IMR-90 (cell line): ENCODE measurements at regions not wholly inside any gene's neighbourhood (a gene's known extent, or its start where the extent isn't known, plus 50 kb on each side); places are given as distances from the start of the nearest gene placed in this dataset.

Experiments used
- ATAC-seq: fragments of 200-7000 bp; cut with Tn5 transposase; 2 replicates; pipeline ENCODE4 v1.9.1; 2020; ENCODE audit warnings: low read depth, mild to moderate bottlenecking, moderate library complexity
- BruUV-seq: library from RNA; stranded (reverse); fragments of 400-500 nt; replicated peaks from 2 replicates; lab custom pipeline; 2021; lab: Mats Ljungman, UMichigan
- CTCF ChIA-PET: fragments of 300-600 bp; formaldehyde crosslinking; extraction: SDS; loops from one replicate; lab custom pipeline; 2021; ENCODE audit warnings: antibody characterized with exemption; lab: Yijun Ruan, JAX
- POLR2A ChIA-PET: fragments of 300-600 bp; sonication (Branson Sonifier 250); formaldehyde crosslinking; loops from one replicate; lab custom pipeline; 2022; ENCODE audit warnings: antibody characterized with exemption; ENCODE audit not compliant: unreplicated experiment; lab: Charles Lee
- DNase-seq: peaks from one replicate; pipeline ENCODE4 v3.0.0; 2013
- H2AFZ ChIP-seq: replicated peaks from 2 replicates; pipeline ENCODE3; 2013; ENCODE audit warnings: low read length, mild to moderate bottlenecking; ENCODE audit not compliant: poor library complexity
- H2AK5ac ChIP-seq: 2 replicates; pipeline ENCODE4 v1.6.1; 2013; ENCODE audit warnings: low read depth, low read length, inconsistent platforms
- H2AK9ac ChIP-seq: replicated peaks from 2 replicates; pipeline ENCODE3; 2013; ENCODE audit warnings: mild to moderate bottlenecking, low read depth, low read length, moderate library complexity; ENCODE audit not compliant: poor library complexity
- H2BK120ac ChIP-seq: 2 replicates; pipeline ENCODE4 v1.6.1; 2013; ENCODE audit warnings: low read depth, low read length, inconsistent platforms
- H2BK15ac ChIP-seq: 3 replicates; pipeline ENCODE4 v1.6.1; 2013; ENCODE audit warnings: low read depth, low read length, inconsistent platforms
- H2BK20ac ChIP-seq: 2 replicates; pipeline ENCODE4 v1.6.1; 2013; ENCODE audit warnings: low read depth, mild to moderate bottlenecking, inconsistent platforms, low read length, moderate library complexity
- H2BK5ac ChIP-seq: 2 replicates; pipeline ENCODE4 v1.6.1; 2013; ENCODE audit warnings: mild to moderate bottlenecking, low read depth, low read length, inconsistent platforms; ENCODE audit not compliant: poor library complexity, severe bottlenecking
- H3K14ac ChIP-seq: replicated peaks from 2 replicates; pipeline ENCODE4 v1.6.1; 2013; ENCODE audit warnings: low read depth, low read length, inconsistent platforms
- H3K18ac ChIP-seq: 2 replicates; pipeline ENCODE4 v1.6.1; 2013; ENCODE audit warnings: low read depth, low read length, control low read depth
- H3K23ac ChIP-seq: 2 replicates; pipeline ENCODE4 v1.6.1; 2013; ENCODE audit warnings: low read depth, low read length, inconsistent platforms
- H3K27ac ChIP-seq: 2 replicates; pipeline ENCODE4 v1.5.1; 2013; ENCODE audit warnings: mild to moderate bottlenecking, control low read depth, low read length; ENCODE audit not compliant: insufficient read depth
- H3K27me3 ChIP-seq: 2 replicates; pipeline ENCODE4 v1.6.1; 2013; ENCODE audit warnings: low read length; ENCODE audit not compliant: control insufficient read depth, insufficient read depth
- H3K36me3 ChIP-seq: 2 replicates; pipeline ENCODE4 v1.6.1; 2013; ENCODE audit warnings: low read length, mixed read lengths; ENCODE audit not compliant: control insufficient read depth, insufficient read depth
- H3K4ac ChIP-seq: 2 replicates; pipeline ENCODE4 v1.6.1; 2013; ENCODE audit warnings: low read depth, low read length, inconsistent platforms
- H3K4me1 ChIP-seq: 2 replicates; pipeline ENCODE4 v1.6.1; 2013; ENCODE audit warnings: low read length, mixed read lengths; ENCODE audit not compliant: control insufficient read depth, insufficient read depth
- H3K4me2 ChIP-seq: 2 replicates; pipeline ENCODE4 v1.6.1; 2013; ENCODE audit warnings: low read depth, mild to moderate bottlenecking, control low read depth, low read length, moderate library complexity
- H3K4me3 ChIP-seq: 2 replicates; pipeline ENCODE4 v1.5.1; 2013; ENCODE audit warnings: low read depth, mild to moderate bottlenecking, control low read depth, low read length, moderate library complexity; ENCODE audit not compliant: insufficient read depth
- H3K56ac ChIP-seq: 2 replicates; pipeline ENCODE4 v1.6.1; 2013; ENCODE audit warnings: low read length, inconsistent platforms; ENCODE audit not compliant: insufficient read depth; ENCODE audit errors: extremely low read depth
- H3K79me1 ChIP-seq, 2 experiments: 2 replicates each; pipeline ENCODE4 v1.6.1; 2013; ENCODE audit warnings: low read length in 2 of 2, inconsistent platforms in 1 of 2, low read depth in 1 of 2
- H3K9ac ChIP-seq: 2 replicates; pipeline ENCODE4 v1.6.1; 2013; ENCODE audit warnings: low read depth, low read length, control low read depth
- H3K9me1 ChIP-seq: 2 replicates; pipeline ENCODE4 v1.6.1; 2013; ENCODE audit warnings: low read length, inconsistent platforms; ENCODE audit not compliant: insufficient read depth
- H3K9me3 ChIP-seq: 2 replicates; pipeline ENCODE4 v1.6.1; 2013; ENCODE audit warnings: low read length; ENCODE audit not compliant: control insufficient read depth, insufficient read depth
- H4K20me1 ChIP-seq: 2 replicates; pipeline ENCODE4 v1.6.1; 2013; ENCODE audit warnings: low read length, inconsistent platforms; ENCODE audit not compliant: insufficient read depth
- H4K5ac ChIP-seq: 2 replicates; pipeline ENCODE4 v1.6.1; 2013; ENCODE audit warnings: mild to moderate bottlenecking, low read depth, low read length, control low read depth
- H4K8ac ChIP-seq, 2 experiments: 2 replicates each; pipeline ENCODE4 v1.6.1; 2013; ENCODE audit warnings: low read depth in 2 of 2, low read length in 2 of 2, control low read depth in 1 of 2, inconsistent platforms in 1 of 2
- H4K91ac ChIP-seq: 2 replicates; pipeline ENCODE4 v1.6.1; 2013; ENCODE audit warnings: low read depth, low read length, inconsistent platforms; ENCODE audit not compliant: insufficient read depth
- BHLHE40 ChIP-seq: fragments of 150-350 bp; IDR thresholded peaks from 2 replicates; pipeline ENCODE4 v1.6.1; 2016; ENCODE audit warnings: mild to moderate bottlenecking, low read depth, low read length
- CHD1 ChIP-seq: IDR thresholded peaks from 2 replicates; pipeline ENCODE4 v1.6.1; 2012; ENCODE audit warnings: low read depth, low read length, improper control_type of control experiment
- MAZ ChIP-seq: IDR thresholded peaks from 2 replicates; pipeline ENCODE4 v1.6.1; 2012; ENCODE audit warnings: low read depth, mild to moderate bottlenecking, low read length, improper control_type of control experiment, moderate library complexity, borderline replicate concordance
- NFE2L2 ChIP-seq: fragments of 150-350 bp; IDR thresholded peaks from 2 replicates; pipeline ENCODE4 v1.6.1; 2016; ENCODE audit warnings: low read depth, mild to moderate bottlenecking, low read length
- RAD21 ChIP-seq: IDR thresholded peaks from 2 replicates; pipeline ENCODE4 v1.6.1; 2012; ENCODE audit warnings: low read length, improper control_type of control experiment
- RFX5 ChIP-seq: IDR thresholded peaks from 2 replicates; pipeline ENCODE4 v1.8.0; 2012; ENCODE audit warnings: low read depth, mild to moderate bottlenecking, low read length, moderate library complexity
- SMC3 ChIP-seq: fragments of 150-350 bp; IDR thresholded peaks from 2 replicates; pipeline ENCODE4 v1.6.1; 2016; ENCODE audit warnings: low read depth, mild to moderate bottlenecking, antibody characterized with exemption, low read length, moderate library complexity
- WGBS, 2 experiments: methylation state at CpG; one replicate each; pipeline versions ENCODE4 v1.1.5 to v1.1.7; 2013; ENCODE audit warnings: missing lambda C conversion rate in 2 of 2; ENCODE audit not compliant: insufficient read length in 1 of 2; ENCODE audit errors: extremely low coverage in 2 of 2; 5-methylcytosine and 5-hydroxymethylcytosine counted together
- dilution Hi-C: fragments of 300-500 bp; cut with HindIII; formaldehyde crosslinking; loops from one replicate; pipeline ENCODE4 v1.14.3; 2018; ENCODE audit warnings: low sequenced_read_pairs; ENCODE audit not compliant: unreplicated experiment
- in situ Hi-C: fragments of 300-500 bp; cut with MboI; formaldehyde crosslinking; loops from 3 replicates; pipeline ENCODE4 v1.14.3; 2019; ENCODE audit warnings: low sequenced_read_pairs, inconsistent platforms, mixed read lengths
- intact Hi-C: fragments of 100-400 bp; cut with micrococcal nuclease; formaldehyde crosslinking; loops from 2 replicates; pipeline ENCODE4 v1.10.0; 2022
- TF ChIP-seq, protein P1 (sequence below): conservative IDR thresholded peaks from 2 replicates; pipeline ENCODE4 v1.5.1; 2012; ENCODE audit warnings: mild to moderate bottlenecking, low read depth, low read length, improper control_type of control experiment

DNA sequence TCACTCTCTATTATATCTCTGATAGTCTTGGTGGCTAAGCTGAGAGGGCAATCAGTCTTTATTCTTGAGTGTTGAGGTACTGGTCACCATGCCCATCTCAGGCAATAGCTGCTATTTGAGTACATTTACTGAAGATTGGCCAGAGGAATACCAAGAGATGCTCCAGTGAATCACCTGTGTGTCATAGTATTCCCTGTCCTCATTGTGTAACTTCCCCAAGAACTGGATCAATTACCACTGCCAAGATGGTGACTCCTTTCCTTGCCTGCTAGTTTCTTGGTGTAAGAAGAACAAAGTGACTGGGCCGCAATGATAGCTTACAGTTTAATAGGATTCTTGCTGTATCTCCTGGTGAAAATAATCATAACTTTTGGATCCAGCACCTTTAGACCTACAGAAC is 418.7 kb upstream of the KIF2A start:
- Histone ChIP-seq H4K20me1 (no peaks in the 10 kb centered on the region), H4K91ac (no peak overlapping the region), H3K4ac (no peak overlapping the region), H2AK9ac (no peak overlapping the region), H3K14ac (no peak overlapping the region), H3K18ac (no peak overlapping the region), H2BK15ac (no peak overlapping the region), H3K27ac (no peak overlapping the region), H4K8ac (no peak overlapping the region), H2BK20ac (no peak overlapping the region), H3K9ac (no peak overlapping the region), H3K23ac (no peak overlapping the region), H3K36me3 (no peaks in the 10 kb centered on the region), H3K27me3 (no peaks in the 10 kb centered on the region), H3K79me1 (no peaks in the 10 kb centered on the region), H3K4me2 (no peak overlapping the region), H2AK5ac (no peak overlapping the region), H2BK120ac (no peak overlapping the region), H4K5ac (no peak overlapping the region), H3K4me1 (no peaks in the 10 kb centered on the region), H3K9me1 (no peaks in the 10 kb centered on the region), H3K56ac (no peak overlapping the region), H3K9me3 (no peaks in the 10 kb centered on the region), H2BK5ac (no peak overlapping the region), H2AFZ (no peak overlapping the region), H3K4me3 (no peak overlapping the region)
- WGBS, 2 experiments, result 100% methylated on average over 1 of the region's 1 CpG; no CpG with 5 or more reads in 1 of the 2 experiments
- CTCF ChIA-PET, result interaction anchor here (1.2 kb wide), 1 partner anchor 256 kb away, joined by 3 read pairs; no protein-coding TSS in a partner anchor
- POLR2A ChIA-PET, result no interaction called here
- in situ Hi-C loops (no loop called here), dilution Hi-C loops (no loop called here), intact Hi-C loops (no loop called here)
- no peak for TF ChIP-seq RAD21
- TF ChIP-seq BHLHE40, result no peak
- TF ChIP-seq RFX5, result no peak
- TF ChIP-seq, protein P1, sequence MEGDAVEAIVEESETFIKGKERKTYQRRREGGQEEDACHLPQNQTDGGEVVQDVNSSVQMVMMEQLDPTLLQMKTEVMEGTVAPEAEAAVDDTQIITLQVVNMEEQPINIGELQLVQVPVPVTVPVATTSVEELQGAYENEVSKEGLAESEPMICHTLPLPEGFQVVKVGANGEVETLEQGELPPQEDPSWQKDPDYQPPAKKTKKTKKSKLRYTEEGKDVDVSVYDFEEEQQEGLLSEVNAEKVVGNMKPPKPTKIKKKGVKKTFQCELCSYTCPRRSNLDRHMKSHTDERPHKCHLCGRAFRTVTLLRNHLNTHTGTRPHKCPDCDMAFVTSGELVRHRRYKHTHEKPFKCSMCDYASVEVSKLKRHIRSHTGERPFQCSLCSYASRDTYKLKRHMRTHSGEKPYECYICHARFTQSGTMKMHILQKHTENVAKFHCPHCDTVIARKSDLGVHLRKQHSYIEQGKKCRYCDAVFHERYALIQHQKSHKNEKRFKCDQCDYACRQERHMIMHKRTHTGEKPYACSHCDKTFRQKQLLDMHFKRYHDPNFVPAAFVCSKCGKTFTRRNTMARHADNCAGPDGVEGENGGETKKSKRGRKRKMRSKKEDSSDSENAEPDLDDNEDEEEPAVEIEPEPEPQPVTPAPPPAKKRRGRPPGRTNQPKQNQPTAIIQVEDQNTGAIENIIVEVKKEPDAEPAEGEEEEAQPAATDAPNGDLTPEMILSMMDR, result no peak
- no peak for TF ChIP-seq SMC3
- no peak for TF ChIP-seq MAZ
- no peak for TF ChIP-seq CHD1
- no peak for TF ChIP-seq NFE2L2
- ATAC-seq (no peak), DNase-seq (no peak)
- BruUV-seq, result no TSS peak
